GM19395 (cell line): ENCODE measurements at regions not wholly inside any gene's neighbourhood (a gene's known extent, or its start where the extent isn't known, plus 50 kb on each side); places are given as distances from the start of the nearest gene placed in this dataset.

ENCODE experiments used
- ATAC-seq: cut with Tn5 transposase; IDR thresholded peaks from one replicate; pipeline ENCODE4 v1.9.1; 2021; ENCODE audit warnings: mild to moderate bottlenecking, moderate library complexity; ENCODE audit not compliant: unreplicated experiment

GRCh38 chr22:49181431-49181830 lies 646.2 kb downstream of the BRD1 start:
- no peak for ATAC-seq

- ATAC-seq, result no peak
Measured at GRCh38 chr22:49180683-49181024, 647.0 kb downstream of the BRD1 start.

- no peak for ATAC-seq
Measured at GRCh38 chr22:49179886-49180682, 647.6 kb downstream of the BRD1 start.

DNA sequence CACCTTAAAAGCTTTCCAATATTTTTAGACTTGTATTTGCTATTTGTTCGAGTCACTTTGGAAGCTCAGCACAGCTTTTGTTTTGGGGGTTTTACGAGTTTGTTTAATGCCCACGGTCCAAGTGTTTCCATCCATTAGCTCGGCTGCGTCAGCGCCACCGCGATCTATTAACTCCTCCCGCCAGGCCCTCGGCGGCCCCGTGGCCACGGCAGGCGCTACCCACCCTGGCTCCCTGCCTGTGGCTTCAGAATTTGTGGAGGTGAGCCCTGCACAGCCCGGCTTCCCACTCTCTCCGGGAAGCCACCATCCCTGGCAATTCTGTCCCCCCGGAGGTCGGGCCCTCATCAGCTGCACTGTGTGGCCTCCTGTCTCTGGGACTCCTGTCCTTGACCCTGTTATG lies 648.5 kb downstream of the BRD1 start:
- no peak for ATAC-seq

GRCh38 chr22:49178246-49179005 lies 649.2 kb downstream of the BRD1 start:
- no peak for ATAC-seq

- ATAC-seq, result no peak
Measured at GRCh38 chr22:49177666-49178065, 650.0 kb downstream of the BRD1 start.

GRCh38 chr22:49176956-49177355 lies 650.7 kb downstream of the BRD1 start:
- no peak for ATAC-seq

DNA sequence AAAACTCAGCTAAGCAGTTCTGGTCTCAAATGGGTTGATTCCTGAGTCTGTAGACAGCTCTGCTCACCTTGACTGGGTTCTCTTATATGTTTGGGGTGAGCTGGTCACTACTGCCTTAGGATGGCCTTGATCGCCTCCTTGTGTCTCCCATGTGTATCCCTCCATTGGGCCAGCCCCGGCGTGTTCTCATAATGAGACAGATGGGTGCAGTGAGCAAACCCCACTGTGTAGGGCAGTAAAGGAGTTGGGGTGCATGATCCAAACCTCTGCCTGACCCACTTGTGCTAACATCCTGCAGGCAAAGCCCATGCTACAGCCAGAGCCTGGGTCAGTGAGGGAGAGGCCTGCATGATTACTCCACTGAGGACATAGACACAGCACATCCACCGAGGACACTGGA lies 657.6 kb downstream of the BRD1 start:
- no peak for ATAC-seq

DNA sequence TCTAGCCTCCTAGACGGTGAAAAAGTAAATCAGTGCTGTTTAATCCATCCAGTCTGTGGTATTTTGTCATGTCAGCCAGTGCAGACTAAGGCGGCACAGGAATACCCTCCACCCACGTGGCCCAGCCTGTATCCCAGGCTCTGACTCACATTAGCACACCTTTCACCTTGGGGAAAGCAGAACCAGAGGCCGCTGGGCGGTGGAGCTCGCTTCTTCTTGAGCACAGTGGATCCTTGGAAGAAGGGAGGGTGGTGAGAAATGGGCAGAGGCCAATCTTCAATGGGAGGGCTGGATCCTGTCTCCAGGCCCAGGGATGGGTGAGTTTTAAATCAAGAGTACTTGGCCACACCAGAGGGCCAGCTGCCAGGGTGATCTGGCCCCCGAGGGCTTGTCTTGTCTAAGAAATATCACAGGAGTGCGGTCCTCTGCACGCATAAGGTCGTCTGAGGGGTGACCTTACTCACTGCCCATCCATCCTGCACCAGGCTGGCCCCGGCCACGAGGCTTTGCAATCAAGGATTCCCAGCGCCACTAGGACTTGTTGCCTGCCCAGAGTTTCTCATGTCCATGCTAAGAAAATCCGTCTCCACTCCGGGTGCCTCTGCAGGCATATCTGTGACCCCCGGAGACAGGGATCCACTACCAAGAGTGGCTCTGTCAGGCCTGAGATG lies 658.5 kb downstream of the BRD1 start:
- no peak for ATAC-seq

GRCh38 chr22:49168219-49168813 lies 659.4 kb downstream of the BRD1 start:
- no peak for ATAC-seq

- ATAC-seq, result no peak
Measured at GRCh38 chr22:49166746-49167145, 660.9 kb downstream of the BRD1 start.

DNA sequence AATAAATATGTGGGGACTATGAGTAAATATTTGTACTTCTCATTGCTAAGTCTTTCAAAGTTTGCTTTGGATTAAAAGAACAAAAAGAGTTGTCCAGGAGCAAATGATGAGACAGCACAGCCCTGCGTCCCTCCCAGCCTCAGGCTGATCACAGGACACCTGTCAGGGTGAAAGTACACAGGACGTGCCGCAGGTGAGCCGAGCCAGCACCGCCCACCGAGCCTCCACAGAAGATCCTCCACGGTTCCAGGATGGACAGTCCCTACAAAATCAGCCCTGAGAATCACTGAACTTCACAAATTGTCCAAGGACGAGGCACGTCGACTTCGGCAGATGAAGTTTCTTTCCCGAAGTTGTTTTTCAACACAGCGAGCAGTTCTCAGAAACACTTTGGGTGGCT lies 661.5 kb downstream of the BRD1 start:
- ATAC-seq, result no peak

DNA sequence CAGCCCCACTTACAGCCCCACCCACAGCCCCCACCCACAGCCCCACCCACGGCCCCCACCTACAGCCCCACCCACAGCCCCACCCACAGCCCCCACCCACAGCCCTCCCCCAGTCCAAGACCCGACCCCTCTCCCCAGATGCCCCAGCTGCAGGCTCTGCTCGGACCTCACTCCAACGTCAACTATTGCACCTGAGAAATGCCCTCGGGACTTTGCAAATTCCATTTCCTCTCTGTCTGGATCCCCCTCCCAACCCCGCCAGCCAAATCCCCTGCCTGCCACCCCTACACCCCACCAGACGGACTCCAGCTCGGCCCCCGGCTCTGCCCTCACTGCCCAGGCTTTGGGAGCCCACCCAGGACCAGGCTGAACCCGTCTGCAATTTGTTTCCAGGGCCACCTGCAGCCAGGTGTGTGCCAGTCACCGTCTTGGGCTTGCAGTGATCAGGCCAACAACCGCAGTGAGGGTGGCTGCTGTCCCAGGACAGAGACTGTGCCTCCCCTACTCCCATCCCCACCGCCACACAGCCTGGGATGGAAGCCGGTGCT lies 662.8 kb downstream of the BRD1 start:
- no peak for ATAC-seq

GRCh38 chr22:49163960-49164690 lies 663.5 kb downstream of the BRD1 start:
- no peak for ATAC-seq

- ATAC-seq, result no peak
Measured at GRCh38 chr22:49163258-49163959, 664.3 kb downstream of the BRD1 start.

DNA sequence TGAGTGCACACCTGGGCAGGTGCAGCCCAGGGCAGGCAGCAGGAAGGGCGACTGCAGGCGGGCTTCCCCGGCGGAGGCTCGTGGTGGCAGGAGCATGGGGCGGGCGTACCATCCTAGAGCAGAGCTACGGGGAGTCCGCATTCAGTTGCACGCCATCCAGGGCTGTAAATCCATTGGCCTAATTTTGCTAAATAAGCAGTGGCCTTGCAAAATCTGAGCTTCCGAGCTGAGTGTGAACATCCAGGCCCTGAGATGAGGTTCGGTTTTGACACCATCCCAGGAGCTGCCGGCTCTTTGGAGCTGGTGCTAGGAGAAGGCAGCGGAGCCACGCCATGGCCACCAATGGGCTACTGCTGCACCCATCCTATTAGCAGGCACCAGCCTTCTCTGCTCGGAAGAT lies 664.8 kb downstream of the BRD1 start:
- ATAC-seq, result no peak

GRCh38 chr22:49161002-49161850 lies 666.4 kb downstream of the BRD1 start:
- ATAC-seq, result no peak

DNA sequence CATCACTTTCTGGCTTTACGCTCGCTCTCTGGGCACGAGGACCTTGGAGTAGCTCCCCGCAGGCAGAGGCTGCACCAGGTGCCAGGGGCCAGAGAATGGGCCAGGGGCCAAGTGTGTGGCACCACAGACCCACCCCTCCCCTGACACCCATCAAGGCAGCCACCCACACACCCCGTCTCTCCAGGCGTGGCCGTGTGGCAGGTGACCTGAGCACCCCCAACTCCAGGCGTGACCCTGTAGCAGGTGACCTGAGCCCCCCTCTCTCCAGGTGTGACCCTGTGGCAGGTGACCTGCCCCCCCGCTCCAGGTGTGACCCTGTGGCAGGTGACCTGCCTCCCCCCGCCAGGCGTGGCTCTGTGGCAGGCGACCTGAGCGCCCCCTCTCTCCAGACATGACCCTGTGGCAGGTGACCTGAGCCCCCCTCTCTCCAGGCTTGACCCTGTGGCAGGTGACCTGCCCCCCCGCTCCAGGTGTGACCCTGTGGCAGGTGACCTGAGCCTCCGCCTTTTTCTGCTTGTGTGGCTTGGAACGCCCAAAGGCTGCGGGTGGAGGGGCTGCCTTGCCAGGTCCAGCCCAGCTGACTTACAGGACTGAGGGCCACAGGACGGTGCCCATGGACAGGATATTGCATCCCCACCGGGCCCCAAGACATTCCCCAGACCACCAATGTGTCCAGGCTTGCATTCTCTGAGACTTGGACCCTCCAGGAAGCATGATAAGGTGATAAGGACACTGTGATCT lies 667.2 kb downstream of the BRD1 start:
- ATAC-seq, result no peak
